ENCODE measurements at regions not wholly inside any gene's neighbourhood (a gene's known extent, or its start where the extent isn't known, plus 50 kb on each side); places are given as distances from the start of the nearest gene placed in this dataset.
A peak's percentile ranks its signal among the peaks of the same experiment; 100 is the strongest.

DNA sequence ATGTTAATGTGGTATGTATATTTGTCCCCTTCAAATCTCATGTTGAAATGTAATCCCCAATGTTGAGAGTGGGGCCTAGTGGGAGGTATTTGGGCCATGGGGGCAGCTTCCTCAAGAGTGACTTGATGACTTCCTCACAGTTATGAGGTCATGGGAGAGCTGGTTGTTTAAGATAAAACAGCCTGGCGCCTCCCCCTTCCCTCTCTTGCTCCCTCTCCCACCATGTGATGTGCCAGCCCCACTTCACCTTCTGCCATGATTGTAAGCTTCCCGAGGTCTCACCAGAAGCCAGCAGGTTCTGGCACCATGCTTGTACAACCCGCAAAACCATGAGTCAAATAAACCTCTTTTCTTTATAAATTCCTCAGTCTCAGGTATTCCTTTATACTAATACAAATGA is 258.3 kb upstream of the POU3F3 start:
- DNase-seq (ENCODE audit: low read depth) = no peak
- TF ChIP-seq, protein P1, sequence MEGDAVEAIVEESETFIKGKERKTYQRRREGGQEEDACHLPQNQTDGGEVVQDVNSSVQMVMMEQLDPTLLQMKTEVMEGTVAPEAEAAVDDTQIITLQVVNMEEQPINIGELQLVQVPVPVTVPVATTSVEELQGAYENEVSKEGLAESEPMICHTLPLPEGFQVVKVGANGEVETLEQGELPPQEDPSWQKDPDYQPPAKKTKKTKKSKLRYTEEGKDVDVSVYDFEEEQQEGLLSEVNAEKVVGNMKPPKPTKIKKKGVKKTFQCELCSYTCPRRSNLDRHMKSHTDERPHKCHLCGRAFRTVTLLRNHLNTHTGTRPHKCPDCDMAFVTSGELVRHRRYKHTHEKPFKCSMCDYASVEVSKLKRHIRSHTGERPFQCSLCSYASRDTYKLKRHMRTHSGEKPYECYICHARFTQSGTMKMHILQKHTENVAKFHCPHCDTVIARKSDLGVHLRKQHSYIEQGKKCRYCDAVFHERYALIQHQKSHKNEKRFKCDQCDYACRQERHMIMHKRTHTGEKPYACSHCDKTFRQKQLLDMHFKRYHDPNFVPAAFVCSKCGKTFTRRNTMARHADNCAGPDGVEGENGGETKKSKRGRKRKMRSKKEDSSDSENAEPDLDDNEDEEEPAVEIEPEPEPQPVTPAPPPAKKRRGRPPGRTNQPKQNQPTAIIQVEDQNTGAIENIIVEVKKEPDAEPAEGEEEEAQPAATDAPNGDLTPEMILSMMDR (conservative IDR thresholded peaks at IDR 0.05; ENCODE audit: control insufficient read depth, insufficient read depth, low read depth, low read length) = no peak
- H3K4me3 ChIP-seq (ENCODE audit: control insufficient read depth, low read depth, low read length) = no peak overlapping the region

DNA sequence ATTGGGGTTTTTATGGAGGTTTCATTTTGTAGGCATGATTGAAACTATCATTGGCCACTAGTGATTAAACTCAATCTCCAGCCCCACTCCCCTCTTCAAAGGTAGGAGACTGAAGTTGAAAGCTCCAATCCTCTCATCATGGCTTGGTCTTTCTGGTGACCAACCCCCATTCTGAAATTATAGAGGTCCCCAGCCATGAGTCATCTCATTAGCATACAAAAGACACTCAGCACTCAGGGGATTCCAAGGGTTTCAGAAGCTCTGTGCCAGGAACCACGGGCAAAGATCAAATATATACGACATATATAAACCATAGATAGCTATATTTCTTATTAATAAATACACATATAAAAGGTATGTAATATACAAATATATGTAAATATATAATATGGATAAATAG is 256.0 kb upstream of the POU3F3 start:
- no peak for DNase-seq (ENCODE audit: low read depth)
- TF ChIP-seq, protein P1 (conservative IDR thresholded peaks at IDR 0.05; ENCODE audit: control insufficient read depth, insufficient read depth, low read depth, low read length) = no peak
- H3K4me3 ChIP-seq (ENCODE audit: control insufficient read depth, low read depth, low read length) = no peak overlapping the region

DNA sequence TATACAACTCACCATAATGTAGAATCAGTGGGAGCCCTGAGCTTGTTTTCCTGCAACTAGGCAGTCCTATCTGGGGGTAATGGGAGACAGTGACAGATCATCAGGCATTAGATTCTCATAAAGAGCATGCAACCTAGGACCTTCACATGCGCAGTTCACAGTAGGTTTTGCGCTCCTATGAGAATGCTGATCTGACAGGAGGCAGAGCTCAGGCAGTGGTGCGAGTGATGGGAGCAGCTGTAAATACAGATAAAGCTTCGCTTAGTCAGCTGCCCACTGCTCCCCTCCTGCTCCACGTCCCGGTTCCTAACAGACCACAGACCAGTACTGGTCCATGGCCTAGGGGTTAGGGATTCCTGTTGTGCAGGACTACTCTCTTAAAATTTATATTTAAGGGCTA is 255.3 kb upstream of the POU3F3 start:
- no peak for DNase-seq (ENCODE audit: low read depth)
- H3K4me3 ChIP-seq (ENCODE audit: control insufficient read depth, low read depth, low read length) = no peak overlapping the region
- TF ChIP-seq, protein P1 (conservative IDR thresholded peaks at IDR 0.05; ENCODE audit: control insufficient read depth, insufficient read depth, low read depth, low read length) = no peak

DNA sequence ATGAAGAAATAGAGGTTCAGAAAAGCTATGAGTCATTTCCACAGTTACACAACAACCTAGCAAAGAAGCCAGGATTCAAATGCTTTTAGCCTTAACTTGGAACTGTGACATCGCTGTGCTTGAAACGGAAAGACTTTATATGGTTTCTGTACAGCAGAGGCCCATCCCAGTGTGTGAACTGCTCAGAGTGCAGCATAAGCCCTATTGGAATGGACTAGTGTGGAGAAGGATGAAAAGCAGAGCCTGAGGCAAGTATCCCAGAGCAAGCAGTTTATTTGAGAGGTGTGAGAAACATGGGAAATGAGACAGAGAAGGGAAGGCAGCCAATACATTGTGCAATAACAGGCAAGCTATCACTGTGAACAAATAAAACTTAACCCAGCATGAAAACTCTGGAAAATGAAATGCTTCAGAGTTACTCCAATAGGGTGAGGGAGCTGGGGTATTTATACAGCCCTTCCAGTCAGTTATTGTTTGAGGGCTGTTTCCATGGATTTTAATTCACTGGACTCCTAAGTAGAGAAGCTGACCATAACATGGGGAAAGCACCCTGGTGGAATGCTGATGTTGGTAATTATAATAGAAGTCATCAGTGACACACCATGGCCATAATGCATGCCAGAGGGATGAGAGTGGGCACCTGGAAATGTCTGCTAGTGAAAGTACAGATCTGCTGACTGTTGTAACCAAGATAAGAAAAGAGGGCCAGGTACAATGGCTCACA is 254.0 kb upstream of the POU3F3 start:
- H3K4me3 ChIP-seq (ENCODE audit: control insufficient read depth, low read depth, low read length) = no peak overlapping the region
- TF ChIP-seq, protein P1 (conservative IDR thresholded peaks at IDR 0.05; ENCODE audit: control insufficient read depth, insufficient read depth, low read depth, low read length) = no peak
- peak; percentile 38 for DNase-seq (ENCODE audit: low read depth)

DNA sequence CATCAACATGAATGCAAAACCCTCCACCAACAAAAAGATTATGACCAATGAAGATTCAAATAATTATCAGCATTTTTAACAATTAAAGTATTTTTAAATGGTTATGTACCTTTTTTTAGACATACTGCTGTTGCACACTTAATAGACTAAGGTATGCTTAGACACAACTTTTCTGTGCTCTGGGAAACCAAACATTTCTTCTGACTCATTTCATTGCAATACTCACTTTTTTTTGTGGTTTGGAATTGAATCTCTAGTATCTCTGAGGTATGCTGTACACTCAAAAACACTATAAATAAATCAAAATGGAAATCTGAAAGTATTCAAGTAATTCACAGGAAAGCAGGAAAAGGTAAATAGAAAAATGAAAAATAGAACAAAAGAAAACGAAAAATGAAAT is 247.9 kb upstream of the POU3F3 start:
- no peak overlapping the region for H3K4me3 ChIP-seq (ENCODE audit: control insufficient read depth, low read depth, low read length)
- no peak for DNase-seq (ENCODE audit: low read depth)
- TF ChIP-seq, protein P1 (conservative IDR thresholded peaks at IDR 0.05; ENCODE audit: control insufficient read depth, insufficient read depth, low read depth, low read length) = no peak

DNA sequence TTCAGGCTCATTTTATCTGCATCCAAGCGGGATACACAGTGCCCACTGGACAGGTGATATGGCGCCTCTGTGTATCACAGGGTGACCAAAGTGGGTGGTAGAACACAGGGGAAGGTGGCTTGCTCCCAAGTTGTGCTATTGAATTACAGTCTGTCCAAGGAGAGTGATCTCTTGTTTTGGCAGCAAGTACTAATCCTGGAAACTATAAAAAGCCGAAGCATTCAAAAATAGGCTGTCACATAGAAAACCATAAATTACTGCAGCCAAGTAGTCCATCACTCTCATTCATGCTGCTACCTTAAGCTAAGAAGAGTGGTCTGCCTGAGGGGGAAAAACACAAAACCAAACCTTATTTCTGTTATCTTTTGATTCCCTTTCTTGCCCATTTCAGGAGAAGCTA is 237.1 kb upstream of the POU3F3 start:
- no peak overlapping the region for H3K4me3 ChIP-seq (ENCODE audit: control insufficient read depth, low read depth, low read length)
- TF ChIP-seq, protein P1 (conservative IDR thresholded peaks at IDR 0.05; ENCODE audit: control insufficient read depth, insufficient read depth, low read depth, low read length) = no peak
- no peak for DNase-seq (ENCODE audit: low read depth)

DNA sequence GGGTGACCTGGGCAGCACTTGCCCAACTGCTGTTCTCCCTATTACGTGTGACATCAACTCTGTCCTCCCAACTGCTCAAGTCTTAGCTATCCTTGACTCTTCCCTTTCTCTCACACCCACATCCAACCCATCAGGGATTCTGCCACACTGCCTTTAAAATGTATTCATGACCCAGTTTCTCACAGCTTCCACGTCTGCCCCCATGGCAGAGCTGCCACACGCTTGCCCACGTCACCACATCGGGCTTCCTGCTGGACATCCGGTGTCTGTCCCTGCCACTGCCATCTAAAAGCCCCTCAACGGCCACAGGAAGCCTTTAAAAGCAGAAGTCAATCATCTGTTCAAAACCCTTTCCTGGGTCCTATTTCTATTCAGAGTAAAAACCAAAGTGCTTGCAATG is 233.1 kb upstream of the POU3F3 start:
- TF ChIP-seq, protein P1 (conservative IDR thresholded peaks at IDR 0.05; ENCODE audit: control insufficient read depth, insufficient read depth, low read depth, low read length) = no peak
- H3K4me3 ChIP-seq (ENCODE audit: control insufficient read depth, low read depth, low read length) = no peak overlapping the region
- DNase-seq (ENCODE audit: low read depth) = no peak
